ENCODE measurements at regions not wholly inside any gene's neighbourhood (a gene's known extent, or its start where the extent isn't known, plus 50 kb on each side); places are given as distances from the start of the nearest gene placed in this dataset.

DNA sequence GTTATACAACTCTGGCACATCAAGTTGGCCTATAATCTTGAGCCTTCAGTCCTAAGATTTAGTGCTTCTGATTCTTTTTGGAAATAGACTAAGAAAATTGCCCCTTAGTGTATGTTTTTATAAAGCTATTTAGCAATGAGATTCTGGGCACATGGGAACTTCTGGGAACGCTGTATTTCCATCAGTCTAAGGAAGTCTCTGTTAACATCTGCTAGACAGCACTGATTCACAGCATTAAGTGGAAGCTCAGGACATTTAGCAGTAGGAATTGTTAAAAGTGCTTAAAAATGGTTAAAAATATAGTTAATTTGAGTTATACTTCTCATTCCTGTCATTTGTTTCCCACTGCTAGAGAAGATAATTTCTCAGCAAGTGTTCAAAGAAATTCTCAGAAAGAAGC is 579.1 kb downstream of the SLC16A7 start:
- no peaks in the 10 kb centered on the region for H3K27me3 ChIP-seq (ENCODE audit: control insufficient read depth in 2 of 2, insufficient read depth in 2 of 2, low read length in 2 of 2)
- TF ChIP-seq, protein P1, sequence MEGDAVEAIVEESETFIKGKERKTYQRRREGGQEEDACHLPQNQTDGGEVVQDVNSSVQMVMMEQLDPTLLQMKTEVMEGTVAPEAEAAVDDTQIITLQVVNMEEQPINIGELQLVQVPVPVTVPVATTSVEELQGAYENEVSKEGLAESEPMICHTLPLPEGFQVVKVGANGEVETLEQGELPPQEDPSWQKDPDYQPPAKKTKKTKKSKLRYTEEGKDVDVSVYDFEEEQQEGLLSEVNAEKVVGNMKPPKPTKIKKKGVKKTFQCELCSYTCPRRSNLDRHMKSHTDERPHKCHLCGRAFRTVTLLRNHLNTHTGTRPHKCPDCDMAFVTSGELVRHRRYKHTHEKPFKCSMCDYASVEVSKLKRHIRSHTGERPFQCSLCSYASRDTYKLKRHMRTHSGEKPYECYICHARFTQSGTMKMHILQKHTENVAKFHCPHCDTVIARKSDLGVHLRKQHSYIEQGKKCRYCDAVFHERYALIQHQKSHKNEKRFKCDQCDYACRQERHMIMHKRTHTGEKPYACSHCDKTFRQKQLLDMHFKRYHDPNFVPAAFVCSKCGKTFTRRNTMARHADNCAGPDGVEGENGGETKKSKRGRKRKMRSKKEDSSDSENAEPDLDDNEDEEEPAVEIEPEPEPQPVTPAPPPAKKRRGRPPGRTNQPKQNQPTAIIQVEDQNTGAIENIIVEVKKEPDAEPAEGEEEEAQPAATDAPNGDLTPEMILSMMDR (IDR thresholded peaks at IDR 0.05): no peak
- peaks cover 0 to 3% of the 10 kb centered on the region in 2 donors for H3K9me3 ChIP-seq (replicated peaks in 1 of 2; ENCODE audit: control insufficient read depth in 1 of 2, insufficient read depth in 1 of 2, low read length in 2 of 2)
- no peaks in the 10 kb centered on the region for H3K4me1 ChIP-seq (ENCODE audit: control insufficient read depth in 1 of 2, insufficient read depth in 2 of 2, low read length in 2 of 2)
- no peak for DNase-seq
- no peaks in the 10 kb centered on the region for H3K4me1 Mint-ChIP-seq
- no CpG with 5 or more reads among the region's 1 CpG for WGBS (ENCODE audit: insufficient coverage)
- H3K4me2 ChIP-seq (replicated peaks; ENCODE audit: extremely low read depth, low read length, poor library complexity, severe bottlenecking): no peak overlapping the region
- H3K27ac Mint-ChIP-seq: no peak overlapping the region
- no peak overlapping the region for H3K27ac ChIP-seq (ENCODE audit: low read depth in 1 of 2, low read length in 2 of 2)
- intact Hi-C loops (cut with micrococcal nuclease): no loop called here
- no peak overlapping the region for H3K4me3 ChIP-seq (replicated peaks in 1 of 3; ENCODE audit: low read depth in 2 of 3, low read length in 3 of 3)
- no peaks in the 10 kb centered on the region for H3K36me3 Mint-ChIP-seq
- no peaks in the 10 kb centered on the region for H3K36me3 ChIP-seq (replicated peaks in 1 of 2; ENCODE audit: control insufficient read depth in 1 of 2, insufficient read depth in 2 of 2, low read length in 2 of 2)
- no peak overlapping the region for H3K4me3 Mint-ChIP-seq
- no peaks in the 10 kb centered on the region for H3K27me3 Mint-ChIP-seq (ENCODE audit: low read depth in 3 of 3)
- no peak overlapping the region for H3K9ac ChIP-seq (ENCODE audit: insufficient read depth, low read length, poor library complexity, severe bottlenecking)
- peaks cover 2 to 10% (median 6%) of the 10 kb centered on the region in 7 donors for H3K9me3 Mint-ChIP-seq
- no peaks in the 10 kb centered on the region for H4K20me1 ChIP-seq (ENCODE audit: insufficient read depth, low read length)
- H3K79me2 ChIP-seq (ENCODE audit: insufficient read depth, low read length): no peaks in the 10 kb centered on the region
- no peak overlapping the region for H2AFZ ChIP-seq (ENCODE audit: insufficient read depth, low read depth, low read length, poor library complexity, severe bottlenecking)

DNA sequence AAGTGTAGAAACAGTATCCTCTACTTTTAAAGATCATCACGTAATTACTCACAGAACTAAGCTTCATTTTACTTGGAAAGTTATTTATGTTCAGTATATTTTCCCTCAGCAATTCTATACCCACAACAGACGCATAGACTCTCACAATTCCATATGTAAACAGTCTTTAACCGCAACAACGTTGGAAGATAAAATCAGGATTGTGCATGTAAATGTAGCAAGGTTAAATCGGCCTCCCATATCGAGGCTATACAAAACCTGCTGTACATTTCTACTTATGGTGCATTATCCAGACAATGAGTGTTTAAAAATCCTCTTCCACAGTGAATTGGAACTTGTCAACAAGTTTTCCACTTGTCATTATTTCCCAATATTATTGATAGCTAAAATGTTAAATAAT is 581.1 kb downstream of the SLC16A7 start:
- H3K27me3 Mint-ChIP-seq (ENCODE audit: low read depth in 3 of 3): no peaks in the 10 kb centered on the region
- no CpG with 5 or more reads among the region's 6 CpGs for WGBS (ENCODE audit: insufficient coverage)
- no peaks in the 10 kb centered on the region for H3K4me1 Mint-ChIP-seq
- H3K4me3 Mint-ChIP-seq: no peak overlapping the region
- no peak overlapping the region for H3K4me2 ChIP-seq (replicated peaks; ENCODE audit: extremely low read depth, low read length, poor library complexity, severe bottlenecking)
- H3K9ac ChIP-seq (ENCODE audit: insufficient read depth, low read length, poor library complexity, severe bottlenecking): no peak overlapping the region
- H2AFZ ChIP-seq (ENCODE audit: insufficient read depth, low read depth, low read length, poor library complexity, severe bottlenecking): no peak overlapping the region
- no peak for DNase-seq
- no peaks in the 10 kb centered on the region for H3K36me3 ChIP-seq (replicated peaks in 1 of 2; ENCODE audit: control insufficient read depth in 1 of 2, insufficient read depth in 2 of 2, low read length in 2 of 2)
- H3K27me3 ChIP-seq (ENCODE audit: control insufficient read depth in 2 of 2, insufficient read depth in 2 of 2, low read length in 2 of 2): no peaks in the 10 kb centered on the region
- H3K4me1 ChIP-seq (ENCODE audit: control insufficient read depth in 1 of 2, insufficient read depth in 2 of 2, low read length in 2 of 2): no peaks in the 10 kb centered on the region
- no peaks in the 10 kb centered on the region for H3K36me3 Mint-ChIP-seq
- peaks cover 0 to 9% (median 4%) of the 10 kb centered on the region in 7 donors for H3K9me3 Mint-ChIP-seq
- H3K9me3 ChIP-seq (replicated peaks in 1 of 2; ENCODE audit: control insufficient read depth in 1 of 2, insufficient read depth in 1 of 2, low read length in 2 of 2): peaks cover 0 to 6% of the 10 kb centered on the region in 2 donors
- no peak overlapping the region for H3K4me3 ChIP-seq (replicated peaks in 1 of 3; ENCODE audit: low read depth in 2 of 3, low read length in 3 of 3)
- no peaks in the 10 kb centered on the region for H4K20me1 ChIP-seq (ENCODE audit: insufficient read depth, low read length)
- TF ChIP-seq, protein P1 (IDR thresholded peaks at IDR 0.05): no peak
- no peak overlapping the region for H3K27ac Mint-ChIP-seq
- H3K27ac ChIP-seq (ENCODE audit: low read depth in 1 of 2, low read length in 2 of 2): no peak overlapping the region
- H3K79me2 ChIP-seq (ENCODE audit: insufficient read depth, low read length): no peaks in the 10 kb centered on the region
- intact Hi-C loops (cut with micrococcal nuclease): no loop called here

Measured in CD14-positive monocyte (primary cell).